ENCODE measurements at regions not wholly inside any gene's neighbourhood (a gene's known extent, or its start where the extent isn't known, plus 50 kb on each side); places are given as distances from the start of the nearest gene placed in this dataset.

- no peaks in the 10 kb centered on the region for H3K79me2 ChIP-seq (ENCODE audit: insufficient read depth, low read length)
These were observed 99.8 kb downstream of the SNX5 start for GRCh38 chr20:17868700-17869231.

More at GRCh38 chr20:17868700-17869231, 99.8 kb downstream of the SNX5 start:
- Histone ChIP-seq H3K27me3 (ENCODE audit: insufficient read depth, low read length) (no peaks in the 10 kb centered on the region), H3K56ac (ENCODE audit: insufficient read length, low read depth, low read length) (no peak overlapping the region), H3K23me2 (ENCODE audit: insufficient read length, low read depth, low read length, poor library complexity, severe bottlenecking) (no peaks in the 10 kb centered on the region), H4K5ac (ENCODE audit: insufficient read length, low read depth, low read length) (no peak overlapping the region), H3K9me3 (ENCODE audit: control insufficient read depth, low read depth, low read length) (no peaks in the 10 kb centered on the region), H3K23ac (ENCODE audit: insufficient read length, low read depth, low read length) (no peak overlapping the region), H3K27ac (ENCODE audit: insufficient read length, low read depth, low read length) (no peak overlapping the region), H3K14ac (ENCODE audit: insufficient read depth, low read length) (no peak overlapping the region), H3K79me1 (ENCODE audit: insufficient read depth, low read depth, low read length, poor library complexity, severe bottlenecking) (no peaks in the 10 kb centered on the region), H2BK15ac (ENCODE audit: low read depth, low read length) (no peak overlapping the region), H4K8ac (replicated peaks; ENCODE audit: insufficient read length, low read depth, low read length) (no peak overlapping the region), H3K4me2 (ENCODE audit: insufficient read depth, insufficient read length, low read length) (no peak overlapping the region), H4K91ac (ENCODE audit: insufficient read length, low read depth, low read length) (no peak overlapping the region), H3K4me1 (ENCODE audit: insufficient read depth, low read length) (peaks cover 13% of the 10 kb centered on the region; the same call in 1 of the 2 replicates), H3T11ph (ENCODE audit: low read length) (no peak overlapping the region), H3K18ac (ENCODE audit: insufficient read length, low read depth, low read length) (no peak overlapping the region), H2AK5ac (ENCODE audit: insufficient read length, low read length) (no peak overlapping the region), H2BK20ac (ENCODE audit: low read depth, low read length, poor library complexity, severe bottlenecking) (no peak overlapping the region), H3K4ac (ENCODE audit: low read depth, low read length) (no peak overlapping the region), H2BK5ac (ENCODE audit: insufficient read length, low read length) (no peak overlapping the region), H2AFZ (ENCODE audit: low read length) (no peak overlapping the region), H2BK12ac (ENCODE audit: insufficient read length, low read depth, low read length) (no peak overlapping the region), H3K9ac (ENCODE audit: extremely low read depth, insufficient read length, low read length) (no peak overlapping the region), H2BK120ac (ENCODE audit: low read depth, low read length, poor library complexity, severe bottlenecking) (no peak overlapping the region), H4K20me1 (ENCODE audit: control insufficient read depth, insufficient read depth, insufficient read length) (no peaks in the 10 kb centered on the region)
- no peak for DNase-seq
- Mint-ChIP-seq H3K27me3 (ENCODE audit: low read depth) (no peaks in the 10 kb centered on the region; the same call in none of the 2 replicates), H3K27ac (peak overlapping the region in 1 of 3 experiments; percentile 98; a peak in 3 of 7 replicates), H3K9me3 (no peaks in the 10 kb centered on the region; a peak in 1 of 5 replicates), H3K36me3 (ENCODE audit: insufficient read depth in 1 of 3, low read depth in 3 of 3) (peaks cover 0 to 2% (median 0%) of the 10 kb centered on the region in 3 experiments; a peak in 1 of 7 replicates), H3K4me3 (no peak overlapping the region), H3K4me1 (peaks cover 58 to 64% of the 10 kb centered on the region in 2 experiments)
- TF ChIP-seq CTCF (conservative IDR thresholded peaks at IDR 0.05): no peak
- no CpG with 5 or more reads among the region's 4 CpGs for WGBS (ENCODE audit: extremely low coverage, insufficient read length, low lambda C conversion rate)

Data from H9 (cell line).